ENCODE measurements at regions not wholly inside any gene's neighbourhood (a gene's known extent, or its start where the extent isn't known, plus 50 kb on each side); places are given as distances from the start of the nearest gene placed in this dataset.
A peak's percentile ranks its signal among the peaks of the same experiment; 100 is the strongest.

GRCh38 chrX:124820738-124821137 is 474.4 kb downstream of the SH2D1A start:
- CTCF ChIA-PET: no interaction called here
- intact Hi-C loops (cut with micrococcal nuclease): no loop called here
- Mint-ChIP-seq H3K36me3 (no peaks in the 10 kb centered on the region), H3K4me3 (no peak overlapping the region), H3K27me3 (no peaks in the 10 kb centered on the region), H3K4me1 (ENCODE audit: low read depth) (no peaks in the 10 kb centered on the region), H3K27ac (no peak overlapping the region), H3K9me3 (no peaks in the 10 kb centered on the region)
- DNase-seq: no peak
- POLR2A ChIA-PET: no interaction called here

- CTCF ChIA-PET: no interaction called here
- no peaks in the 10 kb centered on the region for H3K9me3 Mint-ChIP-seq
- H3K4me1 Mint-ChIP-seq (ENCODE audit: low read depth): peaks cover 13% of the 10 kb centered on the region
- no peaks in the 10 kb centered on the region for H3K27me3 Mint-ChIP-seq
- intact Hi-C loops (cut with micrococcal nuclease): no loop called here
- no peak overlapping the region for H3K4me3 Mint-ChIP-seq
- H3K36me3 Mint-ChIP-seq: no peaks in the 10 kb centered on the region
- POLR2A ChIA-PET: no interaction called here
- DNase-seq: no peak
- no peak overlapping the region for H3K27ac Mint-ChIP-seq
Observed at GRCh38 chrX:124827258-124827845, 481.0 kb downstream of the SH2D1A start.

GRCh38 chrX:124829930-124830329 is 483.6 kb downstream of the SH2D1A start:
- Mint-ChIP-seq H3K4me3 (no peak overlapping the region), H3K27ac (no peak overlapping the region)
- CTCF ChIA-PET: no interaction called here

GRCh38 chrX:124836786-124837185 is 482.9 kb upstream of the TEX13C start:
- Mint-ChIP-seq H3K27me3 (no peaks in the 10 kb centered on the region), H3K4me1 (ENCODE audit: low read depth) (peaks cover 2% of the 10 kb centered on the region), H3K4me3 (no peak overlapping the region), H3K9me3 (no peaks in the 10 kb centered on the region), H3K36me3 (no peaks in the 10 kb centered on the region), H3K27ac (no peak overlapping the region)
- ChIA-PET CTCF (no interaction called here), POLR2A (no interaction called here)
- DNase-seq: no peak
- intact Hi-C loops (cut with micrococcal nuclease): no loop called here

More at GRCh38 chrX:124829930-124830329, 483.6 kb downstream of the SH2D1A start:
- no peaks in the 10 kb centered on the region for H3K9me3 Mint-ChIP-seq
- intact Hi-C loops (cut with micrococcal nuclease): no loop called here
- H3K4me1 Mint-ChIP-seq (ENCODE audit: low read depth): peaks cover 13% of the 10 kb centered on the region
- POLR2A ChIA-PET: no interaction called here
- no peaks in the 10 kb centered on the region for H3K36me3 Mint-ChIP-seq
- DNase-seq: peak; percentile 9
- H3K27me3 Mint-ChIP-seq: no peaks in the 10 kb centered on the region

GRCh38 chrX:124842205-124842604 is 477.5 kb upstream of the TEX13C start:
- Mint-ChIP-seq H3K27me3 (no peaks in the 10 kb centered on the region), H3K27ac (no peak overlapping the region), H3K4me3 (no peak overlapping the region), H3K9me3 (no peaks in the 10 kb centered on the region), H3K36me3 (no peaks in the 10 kb centered on the region), H3K4me1 (ENCODE audit: low read depth) (no peaks in the 10 kb centered on the region)
- POLR2A ChIA-PET: no interaction called here
- CTCF ChIA-PET: no interaction called here
- intact Hi-C loops (cut with micrococcal nuclease): no loop called here
- no peak for DNase-seq

- intact Hi-C loops (cut with micrococcal nuclease): no loop called here
- H3K27ac Mint-ChIP-seq: no peak overlapping the region
- no peaks in the 10 kb centered on the region for H3K27me3 Mint-ChIP-seq
- H3K4me3 Mint-ChIP-seq: no peak overlapping the region
- H3K9me3 Mint-ChIP-seq: no peaks in the 10 kb centered on the region
- no peaks in the 10 kb centered on the region for H3K36me3 Mint-ChIP-seq
- POLR2A ChIA-PET: no interaction called here
- CTCF ChIA-PET: no interaction called here
- H3K4me1 Mint-ChIP-seq (ENCODE audit: low read depth): no peaks in the 10 kb centered on the region
- no peak for DNase-seq
Observed at GRCh38 chrX:124860736-124861135, 458.9 kb upstream of the TEX13C start.

GRCh38 chrX:124862301-124862700 is 457.4 kb upstream of the TEX13C start:
- Mint-ChIP-seq H3K4me3 (no peak overlapping the region), H3K27ac (no peak overlapping the region), H3K9me3 (no peaks in the 10 kb centered on the region), H3K27me3 (no peaks in the 10 kb centered on the region), H3K36me3 (no peaks in the 10 kb centered on the region), H3K4me1 (ENCODE audit: low read depth) (no peaks in the 10 kb centered on the region)
- ChIA-PET POLR2A (no interaction called here), CTCF (no interaction called here)
- intact Hi-C loops (cut with micrococcal nuclease): no loop called here
- no peak for DNase-seq

- Mint-ChIP-seq H3K4me3 (no peak overlapping the region), H3K4me1 (ENCODE audit: low read depth) (no peaks in the 10 kb centered on the region), H3K27me3 (no peaks in the 10 kb centered on the region), H3K9me3 (no peaks in the 10 kb centered on the region), H3K36me3 (no peaks in the 10 kb centered on the region), H3K27ac (no peak overlapping the region)
- DNase-seq: no peak
- intact Hi-C loops (cut with micrococcal nuclease): no loop called here
- ChIA-PET CTCF (no interaction called here), POLR2A (no interaction called here)
Observed at GRCh38 chrX:124863303-124863702, 456.4 kb upstream of the TEX13C start.

- ChIA-PET POLR2A (no interaction called here), CTCF (no interaction called here)
- DNase-seq: no peak
- no peaks in the 10 kb centered on the region for H3K36me3 Mint-ChIP-seq
- no peak overlapping the region for H3K4me3 Mint-ChIP-seq
- no peaks in the 10 kb centered on the region for H3K27me3 Mint-ChIP-seq
- H3K4me1 Mint-ChIP-seq (ENCODE audit: low read depth): no peaks in the 10 kb centered on the region
- H3K27ac Mint-ChIP-seq: no peak overlapping the region
- intact Hi-C loops (cut with micrococcal nuclease): no loop called here
- no peaks in the 10 kb centered on the region for H3K9me3 Mint-ChIP-seq
Observed at GRCh38 chrX:124887572-124887971, 432.1 kb upstream of the TEX13C start.

- H3K4me3 Mint-ChIP-seq: no peak overlapping the region
- H3K4me1 Mint-ChIP-seq (ENCODE audit: low read depth): no peaks in the 10 kb centered on the region
- ChIA-PET CTCF (no interaction called here), POLR2A (no interaction called here)
- H3K36me3 Mint-ChIP-seq: no peaks in the 10 kb centered on the region
- no peak for DNase-seq
- H3K27ac Mint-ChIP-seq: no peak overlapping the region
- intact Hi-C loops (cut with micrococcal nuclease): no loop called here
- H3K9me3 Mint-ChIP-seq: no peaks in the 10 kb centered on the region
- H3K27me3 Mint-ChIP-seq: no peaks in the 10 kb centered on the region
Observed at GRCh38 chrX:124895947-124896346, 423.7 kb upstream of the TEX13C start.

- ChIA-PET POLR2A (no interaction called here), CTCF (no interaction called here)
- no peaks in the 10 kb centered on the region for H3K27me3 Mint-ChIP-seq
- H3K9me3 Mint-ChIP-seq: no peaks in the 10 kb centered on the region
- DNase-seq: no peak
- no peaks in the 10 kb centered on the region for H3K4me1 Mint-ChIP-seq (ENCODE audit: low read depth)
- intact Hi-C loops (cut with micrococcal nuclease): no loop called here
- H3K4me3 Mint-ChIP-seq: no peak overlapping the region
- H3K36me3 Mint-ChIP-seq: no peaks in the 10 kb centered on the region
- no peak overlapping the region for H3K27ac Mint-ChIP-seq
Observed at GRCh38 chrX:124902953-124903352, 416.7 kb upstream of the TEX13C start.

GRCh38 chrX:124910611-124911010 is 409.1 kb upstream of the TEX13C start:
- Mint-ChIP-seq H3K27ac (no peak overlapping the region), H3K4me3 (no peak overlapping the region), H3K36me3 (no peaks in the 10 kb centered on the region), H3K27me3 (no peaks in the 10 kb centered on the region), H3K4me1 (ENCODE audit: low read depth) (no peaks in the 10 kb centered on the region), H3K9me3 (no peaks in the 10 kb centered on the region)
- CTCF ChIA-PET: no interaction called here
- POLR2A ChIA-PET: no interaction called here
- intact Hi-C loops (cut with micrococcal nuclease): no loop called here
- DNase-seq: no peak

- CTCF ChIA-PET: interaction anchor here (1.2 kb wide), 1 partner anchor 18 kb away, joined by 3 read pairs; no protein-coding TSS in a partner anchor
Observed at GRCh38 chrX:124917011-124917410, 402.7 kb upstream of the TEX13C start.

GRCh38 chrX:124925681-124926080 is 394.0 kb upstream of the TEX13C start:
- no peaks in the 10 kb centered on the region for H3K9me3 Mint-ChIP-seq
- CTCF ChIA-PET: no interaction called here
- intact Hi-C loops (cut with micrococcal nuclease): no loop called here
- no peaks in the 10 kb centered on the region for H3K36me3 Mint-ChIP-seq
- no peaks in the 10 kb centered on the region for H3K27me3 Mint-ChIP-seq
- H3K27ac Mint-ChIP-seq: no peak overlapping the region
- POLR2A ChIA-PET: no interaction called here
- H3K4me3 Mint-ChIP-seq: no peak overlapping the region
- no peaks in the 10 kb centered on the region for H3K4me1 Mint-ChIP-seq (ENCODE audit: low read depth)
- DNase-seq: no peak

More at GRCh38 chrX:124917011-124917410, 402.7 kb upstream of the TEX13C start:
- H3K36me3 Mint-ChIP-seq: no peaks in the 10 kb centered on the region
- DNase-seq: no peak
- POLR2A ChIA-PET: no interaction called here
- no peaks in the 10 kb centered on the region for H3K9me3 Mint-ChIP-seq
- intact Hi-C loops (cut with micrococcal nuclease): no loop called here
- H3K27me3 Mint-ChIP-seq: no peaks in the 10 kb centered on the region
- H3K4me1 Mint-ChIP-seq (ENCODE audit: low read depth): no peaks in the 10 kb centered on the region
- H3K27ac Mint-ChIP-seq: no peak overlapping the region
- H3K4me3 Mint-ChIP-seq: no peak overlapping the region
